ENCODE measurements at regions not wholly inside any gene's neighbourhood (a gene's known extent, or its start where the extent isn't known, plus 50 kb on each side); places are given as distances from the start of the nearest gene placed in this dataset.

GRCh38 chr4:136551753-136552152, 980.5 kb downstream of the PCDH18 start:
- TF ChIP-seq CTCF (IDR thresholded peaks at IDR 0.05 in 4 of 5, conservative IDR thresholded peaks at IDR 0.05 in 1 of 5): no peak
- no peak for TF ChIP-seq POLR2A (IDR thresholded peaks at IDR 0.05)
